GM04504 (cell line): ENCODE measurements at regions not wholly inside any gene's neighbourhood (a gene's known extent, or its start where the extent isn't known, plus 50 kb on each side); places are given as distances from the start of the nearest gene placed in this dataset.
A peak's percentile ranks its signal among the peaks of the same experiment; 100 is the strongest.

Experiments used
- DNase-seq: peaks from one replicate; pipeline ENCODE4 v3.0.0-alpha.2; 2012; ENCODE audit warnings: low read depth

DNA sequence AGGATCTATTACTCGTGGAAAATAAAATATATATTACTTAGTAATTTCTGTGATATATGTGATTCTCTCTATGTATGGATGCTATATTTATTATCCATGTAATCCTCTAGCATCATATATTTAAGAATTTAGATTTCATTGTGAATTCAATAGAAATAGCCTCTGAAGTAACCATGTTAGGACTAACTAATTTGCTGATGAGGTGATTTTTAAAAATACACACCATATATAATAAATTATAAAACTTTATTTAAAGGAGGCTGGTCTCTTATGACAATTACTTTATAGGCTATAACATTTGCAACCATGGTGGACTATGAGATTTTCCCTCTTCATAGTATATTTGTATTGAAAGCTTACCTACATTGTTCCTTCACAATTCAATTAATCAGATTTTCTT, 424.9 kb upstream of the MGAT4C start:
- no peak for DNase-seq

DNA sequence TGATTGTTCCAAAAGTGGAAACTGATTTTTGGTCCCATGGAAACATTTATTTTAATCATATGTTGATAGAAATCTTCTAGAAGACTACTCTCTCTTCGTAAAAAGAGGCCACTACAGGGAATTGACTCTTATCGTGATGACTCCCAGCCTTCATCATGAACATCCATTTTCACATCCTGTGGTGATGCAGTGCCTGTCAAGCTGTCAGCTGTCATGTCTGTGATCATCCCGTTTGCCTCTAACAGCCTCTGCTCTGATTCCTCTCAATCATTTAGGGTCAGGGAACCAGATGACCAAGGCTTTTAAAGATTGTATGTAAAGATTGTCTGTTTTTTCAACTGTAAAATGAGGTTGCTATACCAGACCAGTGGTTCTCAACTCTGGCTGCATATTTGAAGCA, 419.0 kb upstream of the MGAT4C start:
- no peak for DNase-seq

DNA sequence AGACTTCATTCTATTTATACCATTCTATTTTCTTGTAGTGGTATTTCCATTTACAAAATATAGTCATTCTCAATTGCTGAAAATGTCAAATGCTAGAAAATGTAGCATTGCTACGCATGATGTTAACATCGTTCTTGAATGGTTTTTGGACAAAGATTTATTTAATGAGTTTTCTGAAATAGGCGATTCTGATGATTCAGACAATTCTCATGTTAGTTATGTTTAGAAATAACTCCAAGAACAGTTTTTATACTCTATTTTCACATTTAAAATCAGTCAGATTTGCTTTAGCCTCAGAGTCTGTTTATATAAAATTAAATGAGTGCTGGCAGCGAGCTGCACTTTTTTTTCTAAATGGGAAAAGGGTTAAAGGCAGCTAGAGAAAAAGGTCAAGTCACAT, 414.8 kb upstream of the MGAT4C start:
- no peak for DNase-seq

DNA sequence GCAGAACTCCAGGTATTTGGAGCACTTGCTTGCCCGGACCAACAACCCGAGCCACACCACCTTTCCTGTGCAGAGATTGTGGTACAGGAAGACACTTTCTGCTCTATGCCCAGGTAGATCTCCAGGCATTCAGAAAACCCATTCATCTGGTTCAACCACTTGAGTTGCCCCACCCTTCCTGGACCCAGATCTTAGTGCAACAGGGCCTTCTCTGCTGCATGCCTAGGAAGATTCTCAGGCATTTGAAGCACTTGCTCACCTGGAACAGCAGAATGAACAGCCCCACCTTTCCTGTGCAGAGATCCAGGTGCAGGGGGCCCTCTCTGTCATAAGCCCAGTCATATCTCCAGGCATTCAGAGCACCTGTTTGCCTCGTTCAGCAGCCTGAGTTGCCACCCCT, 412.8 kb upstream of the MGAT4C start:
- no peak for DNase-seq

DNA sequence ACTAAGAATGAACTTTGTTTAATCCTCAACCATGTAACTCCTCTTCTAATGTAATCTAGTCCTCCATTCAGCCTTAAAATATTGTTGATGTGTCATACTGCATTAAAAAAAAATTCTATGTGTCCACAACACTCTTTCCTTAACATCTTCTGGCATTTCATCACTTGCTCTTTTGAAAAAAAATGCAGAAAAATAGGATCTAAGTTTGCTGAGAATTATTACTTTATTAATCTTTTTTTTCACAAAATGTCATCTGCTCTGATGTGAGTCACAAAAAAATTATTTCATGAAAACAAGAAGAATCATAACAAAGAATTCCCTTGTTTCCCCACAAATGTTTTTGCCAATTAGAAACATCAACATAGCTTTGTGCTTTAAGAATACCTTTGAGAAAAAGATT, 410.1 kb upstream of the MGAT4C start:
- DNase-seq, result peak; percentile 21

DNA sequence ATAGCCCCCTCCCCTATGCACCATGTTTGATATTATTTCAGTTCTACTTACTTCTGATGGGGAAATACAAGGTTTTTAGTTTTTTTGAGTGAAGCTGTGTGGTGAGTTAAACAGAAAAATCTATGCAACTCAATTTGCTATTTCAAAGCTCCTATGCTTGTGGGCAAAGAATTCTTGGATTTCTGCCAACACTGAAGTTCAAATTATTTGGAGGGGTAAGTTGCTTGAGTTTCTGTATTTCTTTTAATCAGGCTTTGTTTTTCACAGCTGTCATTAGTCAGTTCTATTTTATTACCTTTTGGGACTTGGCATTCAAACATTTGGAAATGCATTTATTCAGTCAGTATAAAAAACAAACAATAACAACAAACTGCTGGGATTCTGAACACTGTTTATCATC, 407.5 kb upstream of the MGAT4C start:
- DNase-seq, result no peak

DNA sequence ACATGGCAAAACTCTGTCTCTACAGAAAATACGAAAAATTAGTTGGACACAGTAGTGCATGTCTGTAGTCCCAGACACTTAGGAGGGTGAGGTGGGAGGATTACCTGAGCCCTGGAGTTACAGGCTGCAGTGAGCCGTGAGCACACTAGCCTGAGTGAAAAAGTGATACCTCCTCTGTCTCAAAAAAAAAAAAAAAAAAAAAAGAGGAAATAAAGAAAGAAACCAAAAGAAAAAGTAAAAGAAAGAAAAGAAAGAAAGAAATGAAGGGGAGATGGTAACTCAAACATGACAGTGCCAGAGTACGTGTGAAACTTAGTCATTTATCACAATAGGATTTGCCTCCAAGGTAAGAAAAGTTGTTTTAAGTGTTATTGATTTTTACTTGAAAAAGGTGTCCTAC, 407.0 kb upstream of the MGAT4C start:
- no peak for DNase-seq

DNA sequence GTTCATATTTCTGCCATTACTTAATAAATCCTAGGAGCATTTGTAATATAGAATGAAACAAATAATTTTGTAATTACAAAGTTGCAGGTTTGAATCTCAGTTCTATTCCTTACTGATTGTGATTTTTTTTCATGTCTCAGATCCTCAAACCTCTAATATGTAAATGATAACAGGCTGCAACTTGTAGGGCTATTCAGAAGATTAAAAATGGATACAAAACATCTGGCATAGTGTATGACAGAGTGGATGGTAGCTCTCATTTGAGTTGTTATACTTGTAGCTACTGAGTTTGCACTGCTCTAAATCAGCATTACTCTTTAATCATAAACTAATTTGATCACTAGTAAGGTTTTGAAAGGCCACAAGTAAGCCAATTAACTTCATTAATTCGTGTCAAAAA, 406.3 kb upstream of the MGAT4C start:
- DNase-seq, result no peak

DNA sequence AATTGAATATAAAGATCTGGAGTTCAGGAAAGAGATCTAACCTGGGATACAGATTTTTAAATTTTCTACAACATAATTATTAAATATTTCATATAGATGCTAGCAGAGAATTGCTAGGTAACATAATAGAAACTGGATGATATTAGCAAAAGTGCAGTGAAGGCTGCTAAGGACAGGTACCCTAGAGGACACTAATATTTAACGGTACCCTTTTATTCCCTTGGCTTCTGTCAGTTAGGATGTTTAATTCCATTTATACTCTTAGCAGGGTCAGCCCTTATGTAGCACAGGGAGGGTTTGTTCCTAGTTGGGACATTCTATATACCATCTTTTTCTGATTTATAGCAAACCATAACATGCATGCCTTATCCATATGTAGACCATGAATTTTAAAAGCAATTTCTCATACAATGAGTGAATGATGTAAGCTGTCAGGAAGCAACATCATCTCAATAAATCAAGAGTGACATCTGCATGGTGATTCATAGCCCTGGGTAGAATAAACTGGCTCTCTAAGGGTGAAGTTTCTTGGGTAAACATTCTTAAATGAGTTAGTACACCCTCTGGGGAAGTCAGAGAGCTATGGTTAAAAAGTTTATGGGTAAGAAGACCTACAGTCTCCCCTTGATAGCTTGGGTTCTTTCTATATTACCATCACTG, 404.4 kb upstream of the MGAT4C start:
- DNase-seq, result peak; percentile 5

DNA sequence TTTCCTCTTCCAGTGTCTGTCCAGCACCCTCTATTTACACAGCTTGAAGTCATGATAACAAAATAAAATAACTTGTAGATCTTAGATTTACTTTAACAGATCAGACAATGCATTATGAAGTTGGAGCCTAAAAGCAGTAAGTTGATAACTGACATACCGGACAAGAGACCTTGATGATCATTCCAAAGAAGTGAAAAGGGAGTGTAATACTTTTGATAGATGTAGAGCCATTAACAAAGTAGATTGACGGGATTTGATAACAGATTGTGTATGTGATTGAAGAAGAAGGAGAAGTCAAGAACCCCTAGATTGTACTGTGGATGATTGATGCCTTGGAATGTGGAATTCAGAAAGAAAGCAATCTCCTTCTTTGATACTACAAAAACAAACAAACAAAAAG, 403.8 kb upstream of the MGAT4C start:
- no peak for DNase-seq

DNA sequence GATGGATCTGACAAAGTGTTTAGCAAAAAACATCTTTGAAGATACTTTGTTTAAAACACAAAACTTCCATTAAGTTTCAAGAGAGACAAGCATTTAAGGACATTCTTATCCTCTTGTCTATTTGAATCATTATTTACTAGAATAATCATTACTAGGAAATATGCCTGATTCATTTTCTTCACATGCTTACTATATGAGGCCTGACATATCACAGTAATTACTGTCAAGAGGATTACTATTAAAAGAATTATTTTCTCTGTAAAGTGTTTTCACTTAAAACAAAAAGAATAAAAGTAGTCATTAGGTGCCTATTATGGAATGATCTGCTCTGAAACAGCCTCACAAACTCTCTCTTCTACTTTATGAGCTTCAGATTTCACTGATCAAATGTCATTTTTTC, 402.1 kb upstream of the MGAT4C start:
- DNase-seq, result no peak

DNA sequence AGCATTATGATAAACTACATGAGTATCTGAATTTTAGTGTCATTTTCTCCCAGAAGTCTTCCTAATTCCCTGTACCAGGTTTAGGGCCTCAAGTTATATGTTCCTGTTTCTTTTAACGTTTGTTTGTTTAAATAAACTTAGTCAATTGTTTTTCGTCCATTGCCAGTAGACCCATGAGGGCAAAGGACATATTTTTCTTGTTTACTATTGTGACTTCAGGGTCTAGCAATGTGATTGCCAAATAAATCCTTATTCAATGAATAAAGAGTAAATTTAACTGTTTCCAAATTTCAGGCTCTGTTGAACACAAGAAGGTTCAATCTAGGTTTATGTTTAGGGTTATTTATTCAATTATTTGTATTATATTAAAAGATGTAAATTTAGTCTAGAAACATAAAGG, 391.6 kb upstream of the MGAT4C start:
- DNase-seq, result no peak

DNA sequence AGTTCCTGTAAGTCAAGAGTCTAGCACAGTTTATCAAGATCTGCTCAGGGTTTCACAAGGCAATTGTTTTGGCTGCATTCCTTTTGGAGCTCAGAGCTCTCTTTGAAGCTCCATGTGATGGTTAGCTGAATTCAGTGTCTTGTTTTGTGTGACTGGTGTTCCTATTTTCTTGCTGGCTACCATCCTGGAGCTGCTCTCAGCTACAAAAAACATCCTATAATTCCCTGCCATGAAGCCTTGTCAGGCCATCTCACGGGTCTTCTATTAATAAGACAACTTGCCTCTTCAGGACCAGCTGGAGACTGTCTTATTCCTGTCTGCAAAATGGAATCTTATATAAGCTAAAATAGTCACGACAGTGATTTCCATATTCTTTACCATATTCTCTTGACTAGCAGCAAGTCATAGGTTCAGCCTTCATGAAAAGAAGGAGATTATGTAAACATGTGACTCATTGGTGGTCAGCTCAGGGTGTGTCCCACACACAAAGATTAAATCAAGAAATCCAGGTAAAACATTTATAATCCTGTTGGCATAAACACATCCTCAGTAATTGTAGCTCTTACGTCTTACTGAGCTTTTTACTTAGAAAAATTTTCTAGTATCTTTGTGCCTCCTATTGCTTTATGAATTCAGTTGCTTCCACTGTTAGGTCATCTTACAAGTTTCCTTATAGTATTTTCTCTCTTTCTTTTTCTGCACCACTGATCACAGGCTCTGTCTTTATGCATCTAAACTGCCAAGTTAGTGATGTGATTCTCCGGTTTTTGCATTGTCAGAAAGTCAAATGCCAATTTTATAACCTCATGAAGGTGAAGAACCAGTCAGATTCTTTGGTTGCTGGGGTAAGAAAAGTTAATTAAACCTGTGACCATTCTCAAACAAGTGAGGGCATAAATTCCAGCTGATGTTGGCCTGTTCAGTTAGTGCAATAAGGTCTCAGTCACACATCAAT, 378.5 kb upstream of the MGAT4C start:
- DNase-seq, result no peak

DNA sequence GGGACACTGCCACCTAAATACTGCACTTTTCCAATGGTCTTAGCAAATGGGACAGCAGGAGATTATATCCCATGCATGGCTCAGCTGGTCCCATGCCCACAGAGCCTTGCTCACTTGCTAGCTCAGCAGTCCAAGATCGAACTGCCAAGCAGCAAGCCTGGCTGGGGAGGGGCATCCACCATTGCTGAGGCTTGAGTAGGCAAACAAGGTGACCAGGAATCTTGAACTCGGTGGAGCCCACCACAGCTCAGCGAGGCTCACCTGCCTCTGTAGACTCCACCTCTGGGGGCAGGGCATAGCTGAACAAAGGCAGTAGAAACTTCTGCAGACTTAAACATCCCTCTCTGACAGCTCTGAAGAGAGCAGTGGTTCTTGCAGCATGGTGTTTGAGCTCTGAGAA, 370.8 kb upstream of the MGAT4C start:
- no peak for DNase-seq

DNA sequence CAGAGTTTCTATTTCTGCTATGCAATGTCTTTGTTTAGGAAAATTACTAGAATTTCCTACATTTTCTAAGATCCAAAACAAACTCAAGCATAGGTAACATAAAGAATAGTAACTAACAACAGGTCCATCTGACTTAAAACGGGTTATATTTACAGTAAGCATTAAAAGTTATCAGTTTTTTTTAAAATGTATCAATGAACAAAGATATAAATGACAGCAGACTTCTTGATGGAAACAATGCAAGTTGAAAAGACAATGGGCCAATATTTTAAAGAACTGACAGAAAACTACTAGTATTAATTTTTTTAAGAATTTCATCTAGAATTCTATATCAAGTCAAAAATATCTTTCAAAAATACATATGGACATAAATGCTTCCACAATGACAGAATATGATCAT, 367.1 kb upstream of the MGAT4C start:
- DNase-seq, result no peak

DNA sequence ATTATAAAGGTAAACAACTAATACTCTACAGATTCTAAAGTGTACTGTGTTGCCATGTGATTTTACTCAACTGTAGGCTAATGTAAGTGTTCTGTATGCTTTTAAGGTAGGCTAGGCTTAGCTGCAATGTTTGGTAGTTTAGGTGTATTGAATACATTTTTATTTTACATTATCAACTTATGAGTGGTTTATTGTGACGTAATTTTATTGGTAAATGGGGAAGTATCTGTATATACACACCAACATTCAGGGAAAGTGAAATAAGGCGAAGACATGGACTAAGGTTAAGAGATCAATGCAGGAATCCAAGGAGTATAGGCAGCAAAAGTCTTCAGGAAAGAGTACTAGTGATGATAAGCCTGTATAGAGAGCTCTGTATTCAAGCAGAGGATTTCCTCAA, 365.8 kb upstream of the MGAT4C start:
- no peak for DNase-seq

DNA sequence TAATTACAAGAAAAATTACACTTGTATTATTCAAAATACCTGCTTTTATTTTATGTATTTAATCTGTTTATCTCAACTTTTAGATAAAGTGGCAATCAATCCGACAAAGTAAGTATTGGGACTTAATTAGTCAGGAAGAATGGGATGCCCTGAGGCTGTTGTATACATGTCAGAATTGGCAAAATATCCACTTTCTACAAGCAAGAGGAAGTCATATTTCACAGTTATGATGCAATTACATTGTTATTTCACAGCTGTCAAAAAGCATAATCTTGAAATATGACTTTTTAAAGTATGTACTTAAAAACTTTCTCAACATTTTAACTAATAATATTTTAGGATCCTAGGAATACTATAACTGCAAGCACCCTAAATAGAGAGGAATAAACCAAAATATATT, 357.1 kb upstream of the MGAT4C start:
- DNase-seq, result no peak

DNA sequence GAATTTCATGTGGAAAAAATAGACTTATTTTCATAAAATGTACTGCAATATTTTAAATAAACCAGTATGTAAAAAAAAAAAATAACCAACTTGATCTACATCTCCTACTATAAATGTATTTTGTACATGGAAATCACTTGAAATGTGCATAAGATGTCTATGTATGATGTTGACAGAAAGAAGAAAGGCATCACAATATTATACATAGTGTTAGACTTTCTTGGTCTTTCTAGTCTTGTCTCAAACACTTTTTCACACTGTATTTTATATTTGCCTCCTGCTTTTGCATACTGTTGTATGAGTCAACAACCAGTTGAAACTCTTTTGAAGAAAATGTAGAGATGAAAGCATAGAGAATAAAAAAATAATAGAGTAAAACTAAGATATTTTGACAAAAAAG, 352.4 kb upstream of the MGAT4C start:
- no peak for DNase-seq

DNA sequence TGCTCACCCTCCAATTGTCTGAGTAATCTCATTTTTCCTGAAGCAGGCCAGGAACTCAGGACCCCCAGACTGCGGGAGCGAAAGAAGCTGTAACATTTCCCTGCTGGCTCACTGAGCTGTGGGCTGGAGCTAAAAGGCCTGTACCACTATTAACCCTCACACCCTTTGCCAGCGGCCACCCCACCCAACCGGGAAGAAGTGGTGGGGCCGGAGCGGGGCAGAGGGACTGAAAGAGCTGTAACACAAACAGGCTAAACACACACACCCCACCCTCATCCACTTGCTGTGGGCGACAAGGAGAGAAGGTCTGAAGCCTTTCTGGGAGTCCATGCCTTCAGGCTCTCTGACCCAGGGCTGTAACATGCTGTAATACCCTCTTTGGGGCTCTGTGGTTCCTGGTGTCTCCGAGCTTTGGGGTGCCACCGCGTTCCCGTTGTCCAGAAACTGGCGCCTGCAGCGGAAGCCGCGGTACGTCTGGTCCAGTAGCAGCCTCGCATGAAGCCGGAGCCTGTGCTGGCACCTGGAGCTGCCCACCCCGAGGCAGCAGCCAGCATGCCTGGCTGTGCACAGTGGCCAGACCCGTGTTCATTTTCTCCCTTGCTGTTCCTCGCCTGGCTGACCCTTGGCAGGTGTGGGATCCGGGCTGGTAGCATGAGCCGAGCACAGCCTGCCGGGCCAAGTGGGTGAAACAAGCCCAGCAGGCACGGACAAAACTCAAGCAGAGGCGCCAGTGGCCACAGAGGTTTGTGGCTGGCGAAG, 345.5 kb upstream of the MGAT4C start:
- DNase-seq, result no peak

DNA sequence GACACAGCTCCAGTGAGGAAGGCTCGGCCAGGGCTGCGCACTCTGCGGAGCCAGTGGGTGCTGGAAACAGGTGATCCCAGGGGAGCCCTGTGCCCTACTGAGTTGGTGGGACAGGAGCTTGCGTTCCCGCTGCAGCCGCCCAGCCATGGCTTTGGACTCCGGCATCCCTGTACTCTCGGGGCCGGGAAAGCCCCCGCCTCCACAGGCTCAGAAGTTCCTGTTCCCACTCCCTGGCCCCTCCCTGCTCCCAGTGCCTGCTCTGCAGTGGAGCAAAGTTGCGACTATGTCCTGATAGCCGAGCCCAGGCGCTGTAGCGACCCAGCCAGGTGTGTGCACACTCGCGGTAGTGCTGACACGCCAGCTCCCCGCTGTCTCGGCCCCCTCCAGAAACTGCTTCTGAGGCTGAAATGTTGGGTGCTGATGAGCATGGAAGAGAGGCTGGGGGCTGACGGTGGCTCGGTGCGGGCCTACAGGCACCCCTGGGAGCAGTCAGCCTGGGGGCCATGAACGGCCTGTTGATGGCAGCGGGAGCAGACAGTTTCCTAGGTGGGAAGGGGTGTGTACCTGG, 344.6 kb upstream of the MGAT4C start:
- no peak for DNase-seq

DNA sequence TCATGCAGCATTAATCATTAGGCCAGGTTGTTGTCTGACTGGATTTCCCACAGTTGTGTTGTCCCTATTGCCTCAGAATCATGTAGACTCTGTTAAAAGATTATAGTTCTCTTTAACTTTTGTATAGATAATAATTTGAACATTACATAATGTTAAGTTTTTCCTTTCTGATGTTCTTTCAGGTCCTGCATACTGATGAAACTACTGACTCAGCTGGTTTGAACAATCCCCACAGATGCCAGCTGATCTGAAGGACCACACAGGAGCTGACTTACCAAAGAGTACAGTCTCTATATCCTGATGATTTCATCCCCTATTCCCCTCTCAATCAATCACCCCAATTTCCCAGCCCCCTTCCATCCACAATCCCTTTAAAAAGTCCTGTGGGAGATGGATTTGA, 341.2 kb upstream of the MGAT4C start:
- no peak for DNase-seq

DNA sequence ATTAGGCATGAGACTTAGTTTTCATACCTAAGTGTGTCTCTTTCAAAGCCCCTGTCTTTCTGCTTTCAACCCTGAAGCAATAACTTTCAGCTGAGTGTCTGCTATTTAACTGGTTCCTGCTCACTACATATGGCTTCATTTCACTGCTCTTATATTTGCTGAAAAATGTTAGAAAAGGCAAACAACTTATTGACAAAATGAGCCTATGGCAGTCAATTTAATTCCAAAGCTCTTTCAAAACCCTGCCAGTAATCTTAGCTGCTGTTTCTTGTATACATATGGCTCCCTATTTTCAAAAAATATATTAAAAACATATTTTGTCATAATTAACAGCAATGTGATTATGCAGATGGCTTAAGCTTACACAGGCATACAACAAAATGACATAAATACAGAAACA, 334.1 kb upstream of the MGAT4C start:
- no peak for DNase-seq

DNA sequence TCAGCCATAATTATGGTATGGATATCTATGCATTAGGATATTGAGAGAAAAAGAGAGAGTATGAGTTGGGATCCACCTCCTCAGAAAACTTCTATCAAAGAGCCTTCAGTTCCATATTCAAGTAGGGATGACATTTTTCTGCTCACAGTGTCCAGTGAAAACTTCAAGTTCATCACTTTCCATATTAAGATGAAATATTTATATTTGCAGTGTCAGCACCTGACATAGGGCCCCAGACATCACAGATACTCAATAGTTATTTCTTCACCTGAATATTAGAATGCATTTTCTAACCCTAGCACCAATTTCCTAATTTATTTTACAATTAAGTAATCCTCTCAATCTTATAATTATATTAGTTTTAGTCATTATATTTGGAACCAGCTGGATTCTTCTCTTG, 318.0 kb upstream of the MGAT4C start:
- no peak for DNase-seq
